ENCODE measurements at regions not wholly inside any gene's neighbourhood (a gene's known extent, or its start where the extent isn't known, plus 50 kb on each side); places are given as distances from the start of the nearest gene placed in this dataset.

- ATAC-seq (no peak), DNase-seq (ENCODE audit: low spot score in 2 of 2) (no peak)
- no peaks in the 10 kb centered on the region for H3K4me1 Mint-ChIP-seq
- H3K36me3 Mint-ChIP-seq: no peaks in the 10 kb centered on the region
- no peak overlapping the region for H3K4me3 Mint-ChIP-seq
- H3K27ac Mint-ChIP-seq: no peak overlapping the region
- H3K9me3 Mint-ChIP-seq: peaks cover 2% of the 10 kb centered on the region
These were observed 223.4 kb upstream of the FAM174A start for GRCh38 chr5:100311806-100312205.

DNA sequence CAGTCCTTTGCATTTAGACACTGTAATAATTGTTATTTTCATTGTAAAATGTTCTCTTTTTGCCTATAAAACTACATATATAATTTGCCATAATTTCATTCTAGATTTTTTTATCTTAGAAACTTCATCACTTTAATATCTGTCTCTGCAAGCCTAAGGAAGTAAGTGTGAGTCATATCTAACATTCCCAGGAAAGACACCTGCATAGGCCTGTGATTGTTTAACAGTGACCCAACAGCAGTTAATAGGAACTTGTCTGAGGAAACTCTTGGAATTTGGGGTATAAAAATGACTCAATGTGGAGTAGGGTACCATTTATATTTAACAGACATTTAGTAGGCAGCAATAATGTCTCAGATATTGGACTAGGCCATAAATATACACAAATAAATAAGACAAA, 229.2 kb upstream of the FAM174A start:
- no peak overlapping the region for H3K4me3 Mint-ChIP-seq
- H3K9me3 Mint-ChIP-seq: no peaks in the 10 kb centered on the region
- ATAC-seq: no peak
- DNase-seq (ENCODE audit: low spot score in 2 of 2): no peak
- H3K36me3 Mint-ChIP-seq: no peaks in the 10 kb centered on the region
- no peak overlapping the region for H3K27ac Mint-ChIP-seq
- no peaks in the 10 kb centered on the region for H3K4me1 Mint-ChIP-seq

DNA sequence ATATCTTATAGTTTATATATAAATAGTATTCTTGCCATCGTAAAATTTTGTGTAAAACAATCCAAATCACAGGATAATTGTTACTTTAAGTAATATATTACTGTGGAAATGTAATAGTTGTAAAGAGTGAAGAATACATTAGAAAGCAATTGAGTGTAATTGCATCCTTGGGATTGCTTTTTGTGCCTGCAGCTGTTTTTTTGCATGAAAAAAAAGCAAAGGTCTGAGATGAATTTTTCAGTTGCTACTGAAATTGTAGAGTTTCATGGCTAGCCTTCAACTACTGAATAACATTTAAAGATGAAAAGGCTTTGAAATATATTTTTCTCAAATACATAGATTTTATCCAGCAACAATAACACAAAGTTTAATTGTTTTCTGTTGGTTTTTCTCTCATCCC, 232.0 kb upstream of the FAM174A start:
- H3K9me3 Mint-ChIP-seq: no peaks in the 10 kb centered on the region
- no peaks in the 10 kb centered on the region for H3K36me3 Mint-ChIP-seq
- DNase-seq (ENCODE audit: low spot score in 2 of 2): no peak
- H3K4me1 Mint-ChIP-seq: no peaks in the 10 kb centered on the region
- no peak overlapping the region for H3K4me3 Mint-ChIP-seq
- ATAC-seq: no peak
- H3K27ac Mint-ChIP-seq: no peak overlapping the region

GRCh38 chr5:100299261-100299660, 235.9 kb upstream of the FAM174A start:
- Mint-ChIP-seq H3K4me3 (no peak overlapping the region), H3K27ac (no peak overlapping the region), H3K36me3 (no peaks in the 10 kb centered on the region), H3K9me3 (no peaks in the 10 kb centered on the region), H3K4me1 (no peaks in the 10 kb centered on the region)
- no peak for DNase-seq (ENCODE audit: low spot score in 2 of 2)
- ATAC-seq: no peak

- H3K4me1 Mint-ChIP-seq: no peaks in the 10 kb centered on the region
- no peak overlapping the region for H3K27ac Mint-ChIP-seq
- DNase-seq (ENCODE audit: low spot score in 2 of 2): no peak
- no peak for ATAC-seq
- no peaks in the 10 kb centered on the region for H3K36me3 Mint-ChIP-seq
- H3K9me3 Mint-ChIP-seq: peaks cover 3% of the 10 kb centered on the region
- no peak overlapping the region for H3K4me3 Mint-ChIP-seq
These were observed 259.1 kb upstream of the FAM174A start for GRCh38 chr5:100276071-100276470.

DNA sequence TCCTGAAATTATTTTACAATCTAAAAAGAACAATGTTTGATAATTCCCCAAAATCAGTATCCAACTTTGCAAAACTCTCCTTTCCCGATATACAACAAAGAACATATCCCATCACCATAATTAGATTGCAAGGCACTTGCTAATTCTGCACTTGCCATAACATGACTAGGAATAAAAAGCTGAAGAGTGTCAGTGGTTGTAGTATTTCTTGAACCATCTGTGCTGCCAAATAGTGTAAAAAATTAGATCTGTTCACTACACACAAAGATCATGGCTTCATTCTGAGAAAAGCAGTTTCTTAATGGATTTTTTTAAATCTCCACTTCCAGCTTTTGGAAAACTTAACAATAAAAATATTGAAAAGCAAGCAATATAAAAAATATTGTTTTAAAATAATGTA, 259.5 kb upstream of the FAM174A start:
- H3K27ac Mint-ChIP-seq: no peak overlapping the region
- H3K36me3 Mint-ChIP-seq: no peaks in the 10 kb centered on the region
- ATAC-seq: no peak
- peaks cover 3% of the 10 kb centered on the region for H3K9me3 Mint-ChIP-seq
- no peaks in the 10 kb centered on the region for H3K4me1 Mint-ChIP-seq
- DNase-seq (ENCODE audit: low spot score in 2 of 2): no peak
- H3K4me3 Mint-ChIP-seq: no peak overlapping the region

- H3K27ac Mint-ChIP-seq: no peak overlapping the region
- no peak for ATAC-seq
- no peak overlapping the region for H3K4me3 Mint-ChIP-seq
- peaks cover 3% of the 10 kb centered on the region for H3K9me3 Mint-ChIP-seq
- H3K36me3 Mint-ChIP-seq: no peaks in the 10 kb centered on the region
- no peak for DNase-seq (ENCODE audit: low spot score in 2 of 2)
- no peaks in the 10 kb centered on the region for H3K4me1 Mint-ChIP-seq
These were observed 261.2 kb upstream of the FAM174A start for GRCh38 chr5:100273846-100274580.

- Mint-ChIP-seq H3K4me1 (no peaks in the 10 kb centered on the region), H3K9me3 (peaks cover 6% of the 10 kb centered on the region), H3K27ac (no peak overlapping the region), H3K4me3 (no peak overlapping the region), H3K36me3 (no peaks in the 10 kb centered on the region)
- DNase-seq (ENCODE audit: low spot score in 2 of 2) (no peak), ATAC-seq (no peak)
These were observed 265.0 kb upstream of the FAM174A start for GRCh38 chr5:100270023-100270771.

GRCh38 chr5:100260968-100261367, 274.2 kb upstream of the FAM174A start:
- no peak for ATAC-seq
- Mint-ChIP-seq H3K4me1 (no peaks in the 10 kb centered on the region), H3K9me3 (no peaks in the 10 kb centered on the region), H3K4me3 (no peak overlapping the region), H3K27ac (no peak overlapping the region), H3K36me3 (no peaks in the 10 kb centered on the region)
- DNase-seq (ENCODE audit: low spot score in 2 of 2): no peak

GRCh38 chr5:100252944-100253343, 282.2 kb upstream of the FAM174A start:
- no peaks in the 10 kb centered on the region for H3K4me1 Mint-ChIP-seq
- no peaks in the 10 kb centered on the region for H3K36me3 Mint-ChIP-seq
- ATAC-seq: no peak
- H3K4me3 Mint-ChIP-seq: no peak overlapping the region
- H3K27ac Mint-ChIP-seq: no peak overlapping the region
- no peak for DNase-seq (ENCODE audit: low spot score in 2 of 2)
- peaks cover 3% of the 10 kb centered on the region for H3K9me3 Mint-ChIP-seq

DNA sequence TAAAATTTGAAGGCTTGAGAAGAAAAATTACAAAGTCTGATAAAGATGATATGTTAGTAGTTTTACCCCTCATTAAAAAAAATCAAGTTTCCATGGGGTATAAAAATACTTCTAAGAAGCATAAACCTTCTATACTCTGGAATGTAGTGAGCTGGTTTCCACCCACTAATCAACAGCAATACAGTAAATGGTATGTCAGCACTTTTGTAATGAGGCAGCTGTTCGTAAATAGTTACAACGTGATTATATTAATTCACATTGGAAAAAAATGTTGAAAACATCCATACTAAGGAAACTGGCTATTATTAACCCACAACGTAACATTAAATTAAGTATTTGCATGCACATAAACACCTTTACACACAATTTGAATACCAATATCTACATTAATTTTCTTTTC, 283.1 kb upstream of the FAM174A start:
- DNase-seq (ENCODE audit: low spot score in 2 of 2) (no peak), ATAC-seq (no peak)
- Mint-ChIP-seq H3K4me1 (no peaks in the 10 kb centered on the region), H3K36me3 (no peaks in the 10 kb centered on the region), H3K4me3 (no peak overlapping the region), H3K27ac (no peak overlapping the region), H3K9me3 (peaks cover 3% of the 10 kb centered on the region)

GRCh38 chr5:100249884-100250269, 285.3 kb upstream of the FAM174A start:
- peak; percentile 51 for ATAC-seq
- peaks cover 3% of the 10 kb centered on the region for H3K9me3 Mint-ChIP-seq
- H3K27ac Mint-ChIP-seq: no peak overlapping the region
- no peak overlapping the region for H3K4me3 Mint-ChIP-seq
- H3K36me3 Mint-ChIP-seq: no peaks in the 10 kb centered on the region
- no peaks in the 10 kb centered on the region for H3K4me1 Mint-ChIP-seq
- DNase-seq (ENCODE audit: low spot score in 2 of 2): no peak

GRCh38 chr5:100249211-100249883, 285.8 kb upstream of the FAM174A start:
- DNase-seq (ENCODE audit: low spot score in 2 of 2) (no peak), ATAC-seq (peak; percentile 37)
- Mint-ChIP-seq H3K4me1 (no peaks in the 10 kb centered on the region), H3K27ac (no peak overlapping the region), H3K9me3 (peaks cover 3% of the 10 kb centered on the region), H3K36me3 (no peaks in the 10 kb centered on the region), H3K4me3 (no peak overlapping the region)

- no peaks in the 10 kb centered on the region for H3K36me3 Mint-ChIP-seq
These were observed 302.4 kb upstream of the FAM174A start for GRCh38 chr5:100232736-100233135.

DNA sequence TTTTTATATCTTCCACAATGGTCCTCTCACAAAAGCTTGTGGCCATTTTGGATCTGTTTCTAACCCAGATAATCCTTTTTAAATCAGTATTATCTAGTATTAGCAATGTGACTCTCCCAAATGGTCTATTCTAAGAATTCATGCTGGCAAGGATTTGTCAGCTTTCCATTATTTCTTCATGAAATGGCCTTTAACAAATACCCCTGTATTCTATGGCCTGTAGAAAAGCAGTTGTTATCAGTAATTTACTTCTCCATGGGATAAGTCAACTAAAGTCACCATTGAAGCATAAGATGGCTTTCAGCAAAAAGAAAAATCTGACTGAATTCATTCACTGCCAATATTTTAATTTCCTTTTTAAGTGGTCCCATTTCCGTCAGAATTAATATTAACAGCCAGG, 346.4 kb upstream of the FAM174A start:
- no peaks in the 10 kb centered on the region for H3K36me3 Mint-ChIP-seq
- H3K4me1 Mint-ChIP-seq: no peaks in the 10 kb centered on the region
- ATAC-seq (no peak), DNase-seq (ENCODE audit: low spot score in 2 of 2) (no peak)
- no peak overlapping the region for H3K4me3 Mint-ChIP-seq
- H3K27ac Mint-ChIP-seq: no peak overlapping the region
- peaks cover 7% of the 10 kb centered on the region for H3K9me3 Mint-ChIP-seq

More at GRCh38 chr5:100232736-100233135, 302.4 kb upstream of the FAM174A start:
- no peak for DNase-seq (ENCODE audit: low spot score in 2 of 2)
- no peak overlapping the region for H3K27ac Mint-ChIP-seq
- peaks cover 7% of the 10 kb centered on the region for H3K9me3 Mint-ChIP-seq
- ATAC-seq: no peak
- H3K4me1 Mint-ChIP-seq: no peaks in the 10 kb centered on the region
- no peak overlapping the region for H3K4me3 Mint-ChIP-seq

DNA sequence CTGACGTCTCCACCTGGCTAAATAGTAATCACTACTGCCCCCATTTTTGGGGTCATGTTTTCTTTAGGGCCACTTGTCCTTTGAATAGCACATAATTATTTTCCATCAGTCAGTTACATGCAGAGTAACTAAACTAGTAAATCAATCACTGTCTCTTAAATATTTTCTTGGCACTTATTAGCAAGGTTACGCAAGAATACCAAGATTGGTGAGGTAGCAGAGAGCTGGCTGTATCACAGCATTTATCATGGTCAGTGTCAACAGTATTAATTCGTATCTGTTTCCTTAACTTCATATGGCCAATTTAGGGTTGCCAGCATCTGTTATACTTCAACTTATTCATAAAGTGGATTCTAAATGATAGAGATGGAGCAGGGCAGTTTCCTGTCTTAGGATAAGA, 346.8 kb upstream of the FAM174A start:
- Mint-ChIP-seq H3K27ac (no peak overlapping the region), H3K9me3 (peaks cover 5% of the 10 kb centered on the region), H3K4me3 (no peak overlapping the region), H3K4me1 (no peaks in the 10 kb centered on the region), H3K36me3 (no peaks in the 10 kb centered on the region)
- DNase-seq (ENCODE audit: low spot score in 2 of 2) (no peak), ATAC-seq (no peak)
